ENCODE measurements at regions not wholly inside any gene's neighbourhood (a gene's known extent, or its start where the extent isn't known, plus 50 kb on each side); places are given as distances from the start of the nearest gene placed in this dataset.

- no peak for TF ChIP-seq CTCF (IDR thresholded peaks at IDR 0.05; ENCODE audit: low read length, missing control alignments)
- no peak overlapping the region for H3K4me3 ChIP-seq (replicated peaks; ENCODE audit: low read depth, low read length)
- DNase-seq (ENCODE audit: low read depth) = no peak
These were observed 73.6 kb upstream of the SALL3 start for GRCh38 chr18:78906066-78906465.

GRCh38 chr18:78908462-78909260 is 71.0 kb upstream of the SALL3 start:
- no peak for DNase-seq (ENCODE audit: low read depth)
- no peak for TF ChIP-seq CTCF (IDR thresholded peaks at IDR 0.05; ENCODE audit: low read length, missing control alignments)
- H3K4me3 ChIP-seq (replicated peaks; ENCODE audit: low read depth, low read length) = no peak overlapping the region

GRCh38 chr18:78911751-78912283 is 67.8 kb upstream of the SALL3 start:
- TF ChIP-seq CTCF (IDR thresholded peaks at IDR 0.05; ENCODE audit: low read length, missing control alignments) = no peak

GRCh38 chr18:78912336-78912735 is 67.3 kb upstream of the SALL3 start:
- no peak for TF ChIP-seq CTCF (IDR thresholded peaks at IDR 0.05; ENCODE audit: low read length, missing control alignments)
- no peak for DNase-seq (ENCODE audit: low read depth)
- no peak overlapping the region for H3K4me3 ChIP-seq (replicated peaks; ENCODE audit: low read depth, low read length)

More at GRCh38 chr18:78911751-78912283, 67.8 kb upstream of the SALL3 start:
- DNase-seq (ENCODE audit: low read depth) = no peak
- no peak overlapping the region for H3K4me3 ChIP-seq (replicated peaks; ENCODE audit: low read depth, low read length)

GRCh38 chr18:78912844-78913243 is 66.8 kb upstream of the SALL3 start:
- no peak for TF ChIP-seq CTCF (IDR thresholded peaks at IDR 0.05; ENCODE audit: low read length, missing control alignments)
- DNase-seq (ENCODE audit: low read depth) = no peak
- H3K4me3 ChIP-seq (replicated peaks; ENCODE audit: low read depth, low read length) = no peak overlapping the region

GRCh38 chr18:78913395-78913794 is 66.2 kb upstream of the SALL3 start:
- H3K4me3 ChIP-seq (replicated peaks; ENCODE audit: low read depth, low read length) = no peak overlapping the region
- no peak for DNase-seq (ENCODE audit: low read depth)
- no peak for TF ChIP-seq CTCF (IDR thresholded peaks at IDR 0.05; ENCODE audit: low read length, missing control alignments)

GRCh38 chr18:78913830-78914231 is 65.8 kb upstream of the SALL3 start:
- H3K4me3 ChIP-seq (replicated peaks; ENCODE audit: low read depth, low read length) = no peak overlapping the region
- TF ChIP-seq CTCF (IDR thresholded peaks at IDR 0.05; ENCODE audit: low read length, missing control alignments) = no peak
- no peak for DNase-seq (ENCODE audit: low read depth)

Data from fibroblast of pulmonary artery (primary cell).